ENCODE measurements at regions not wholly inside any gene's neighbourhood (a gene's known extent, or its start where the extent isn't known, plus 50 kb on each side); places are given as distances from the start of the nearest gene placed in this dataset.

GRCh38 chr20:63064310-63064709 lies 57.5 kb upstream of the BHLHE23 start:
- no peaks in the 10 kb centered on the region for H3K36me3 ChIP-seq (replicated peaks in 1 of 2; ENCODE audit: control insufficient read depth in 1 of 2, insufficient read depth in 2 of 2, low read length in 2 of 2)
- ATAC-seq (peak; percentile 18; the same call in 2 of the 3 replicates), FAIRE-seq (no peak), DNase-seq (ENCODE audit: low spot score) (no peak)
- H3K4me2 ChIP-seq (ENCODE audit: low read depth, low read length), result no peak overlapping the region
- peaks cover 11% of the 10 kb centered on the region for H3K4me1 ChIP-seq (ENCODE audit: insufficient read depth, low read length)
- no peak overlapping the region for H3K27ac ChIP-seq (ENCODE audit: extremely low read length, insufficient read depth, low read length)
- no peaks in the 10 kb centered on the region for H3K79me2 ChIP-seq (ENCODE audit: insufficient read depth, low read length)
- ChIA-PET CTCF (ENCODE audit: low intra/inter-chr PET ratio, low total read pairs) (no interaction called here), POLR2A (no interaction called here)
- in situ Hi-C loops (cut with HindIII; ENCODE audit: extremely low pct_ligation_motif_present, low pct_unique_long_range_greater_than_20kb) (no loop called here), intact Hi-C loops (cut with micrococcal nuclease; ENCODE audit: unreplicated experiment) (no loop called here)
- no peaks in the 10 kb centered on the region for H3K9me3 ChIP-seq (ENCODE audit: low read length)
- 32% methylated on average over 3 of the region's 18 CpGs for WGBS (ENCODE audit: low lambda C conversion rate)
- BruUV-seq (replicated peaks), result no TSS peak
- no peaks in the 10 kb centered on the region; the same call in 1 of the 2 replicates for H4K20me1 ChIP-seq (ENCODE audit: insufficient read depth, low read length)
- TF ChIP-seq GABPB1 (CRISPR knock-in tag; IDR thresholded peaks at IDR 0.05) (peak; percentile 35; the same call in 1 of the 2 replicates), PITX1 (CRISPR knock-in tag; IDR thresholded peaks at IDR 0.05) (peak; percentile 17; the same call in 1 of the 2 replicates), AGO1 (IDR thresholded peaks at IDR 0.05; ENCODE audit: low read depth, low read length, poor library complexity, severe bottlenecking) (peak; percentile 46), GLMP (CRISPR knock-in tag; IDR thresholded peaks at IDR 0.05; ENCODE audit: borderline replicate concordance) (no peak), EED (CRISPR knock-in tag; IDR thresholded peaks at IDR 0.05) (no peak), ZNF337 (CRISPR knock-in tag; IDR thresholded peaks at IDR 0.05; ENCODE audit: borderline replicate concordance, low read depth) (no peak), CEBPG (CRISPR knock-in tag; IDR thresholded peaks at IDR 0.05) (no peak)
- H3K9ac ChIP-seq (ENCODE audit: insufficient read depth, low read depth, low read length), result no peak overlapping the region
- no peak overlapping the region for H2AFZ ChIP-seq (ENCODE audit: low read length)
- H3K27me3 ChIP-seq (ENCODE audit: control insufficient read depth in 1 of 2, insufficient read depth in 2 of 2, low read length in 2 of 2), result peaks cover 24 to 89% of the 10 kb centered on the region in 2 experiments
- H3K4me3 ChIP-seq (replicated peaks in 1 of 3; ENCODE audit: insufficient read depth in 1 of 3, low read depth in 2 of 3, low read length in 3 of 3), result no peak overlapping the region

All from HepG2 (cell line).